GM21786 (cell line): ENCODE measurements at regions not wholly inside any gene's neighbourhood (a gene's known extent, or its start where the extent isn't known, plus 50 kb on each side); places are given as distances from the start of the nearest gene placed in this dataset.

Source experiments
- ATAC-seq: cut with Tn5 transposase; IDR thresholded peaks from one replicate; pipeline ENCODE4 v1.9.1; 2021; ENCODE audit not compliant: unreplicated experiment

DNA sequence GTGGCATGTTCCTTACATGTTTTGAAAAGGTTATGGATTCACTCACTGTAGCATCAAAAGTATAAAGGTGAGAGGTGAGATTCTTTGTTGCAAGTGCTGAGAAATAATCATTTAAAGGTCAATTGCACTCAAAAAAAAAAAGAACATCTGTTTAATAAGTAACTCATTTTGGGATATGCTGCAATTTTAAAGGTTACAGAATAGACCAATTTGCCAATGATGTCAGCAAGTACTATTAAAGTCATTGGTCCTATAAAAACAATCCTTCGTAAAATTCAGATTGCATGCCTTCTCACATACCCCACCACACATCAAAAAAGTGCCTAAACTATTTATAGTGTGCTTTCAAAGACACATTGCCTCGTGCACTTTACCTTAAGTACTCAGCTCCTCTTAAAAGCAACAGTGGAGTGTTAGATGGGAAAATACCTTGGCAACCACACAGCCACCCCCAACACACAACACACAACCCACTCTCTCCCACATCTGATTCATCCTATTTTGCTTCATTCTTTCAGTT is 218.2 kb upstream of the ADGRL2 start:
- peak; percentile 35 for ATAC-seq

DNA sequence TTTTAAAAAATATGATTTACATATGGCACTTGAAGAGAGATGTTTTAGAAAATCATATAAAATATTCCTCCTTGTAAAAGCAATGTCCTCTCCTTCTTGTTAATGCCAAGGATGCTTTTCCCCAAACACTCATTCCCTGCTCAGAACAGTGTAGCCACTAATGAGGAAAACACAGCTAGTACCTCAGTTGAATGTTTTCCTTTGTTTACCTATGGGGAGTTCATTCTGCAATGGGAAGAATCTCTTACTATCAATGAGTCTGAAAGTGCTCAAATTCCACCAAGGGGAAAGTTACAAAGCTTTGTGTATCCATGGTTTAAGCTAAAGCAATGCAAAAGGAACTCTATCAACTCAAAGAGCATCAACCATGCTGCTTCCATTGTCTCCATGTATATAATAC is 221.9 kb upstream of the ADGRL2 start:
- no peak for ATAC-seq

DNA sequence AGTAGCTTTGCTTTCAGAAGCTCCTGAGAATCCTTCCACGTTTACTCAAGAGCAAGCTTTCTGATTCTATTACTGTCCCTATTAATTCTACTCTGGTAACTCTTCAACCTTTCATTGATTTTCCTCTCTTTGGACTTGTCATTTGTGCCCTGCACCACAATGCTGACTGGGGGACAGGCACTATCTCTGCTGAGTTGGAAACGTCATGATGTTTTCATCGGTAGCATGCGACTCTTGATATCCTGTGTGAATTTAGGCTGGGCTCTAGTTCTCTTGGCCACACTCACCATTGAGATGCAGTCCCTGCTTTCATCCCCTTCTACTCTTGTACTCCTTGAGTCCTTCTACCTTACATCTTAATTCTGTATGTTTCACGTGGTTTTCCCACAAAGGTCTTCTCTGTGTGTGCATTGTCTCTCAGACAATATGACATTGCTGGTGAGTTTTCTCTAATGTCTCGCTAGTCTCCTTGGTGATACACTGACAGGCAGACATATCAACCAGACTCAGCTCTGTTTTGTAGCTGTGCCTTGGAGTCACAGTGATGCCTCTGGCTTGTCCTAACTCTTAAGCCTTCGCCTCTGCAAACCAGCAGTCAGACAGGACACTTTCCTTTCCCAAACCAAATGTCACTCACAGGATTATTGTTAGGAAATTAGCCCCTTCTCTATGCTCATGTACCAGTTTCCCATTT is 223.6 kb upstream of the ADGRL2 start:
- ATAC-seq, result no peak

DNA sequence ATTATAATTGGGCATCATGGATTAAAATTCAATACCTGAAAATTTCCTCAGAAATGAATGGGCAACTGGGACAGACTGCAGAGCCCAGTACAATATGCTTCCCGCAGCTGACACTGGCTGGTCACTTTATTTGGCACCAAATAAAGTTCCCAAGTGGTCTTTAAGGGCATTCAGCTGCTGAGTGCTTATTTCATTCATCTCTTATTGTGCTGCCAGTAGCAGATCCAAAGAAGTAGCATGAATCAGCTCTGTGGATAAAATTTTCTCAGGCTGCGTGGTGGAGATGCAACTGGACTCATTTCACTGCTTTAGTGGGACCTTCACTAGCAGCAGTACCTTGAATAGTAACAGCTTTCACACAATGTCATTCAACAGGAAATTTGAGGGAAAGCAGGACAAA is 226.3 kb upstream of the ADGRL2 start:
- no peak for ATAC-seq

DNA sequence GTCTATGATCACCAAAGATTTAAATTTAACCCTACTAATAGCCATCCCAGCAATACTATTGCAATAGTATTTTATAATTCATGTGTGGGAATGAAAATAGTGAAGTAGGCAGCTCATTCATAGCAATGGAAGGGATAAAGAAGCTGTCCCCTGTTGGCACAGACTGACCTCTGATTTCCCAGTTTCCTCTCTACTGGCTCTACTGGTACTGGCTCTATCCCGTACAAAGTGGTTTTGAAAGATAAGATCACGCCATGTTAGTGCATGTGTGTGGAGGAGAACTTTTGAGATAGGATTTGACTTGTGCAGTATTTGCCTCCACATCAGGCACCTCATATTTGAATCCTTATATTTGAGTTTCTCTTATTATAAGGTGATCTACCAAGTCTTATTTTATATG is 227.3 kb upstream of the ADGRL2 start:
- ATAC-seq, result no peak

DNA sequence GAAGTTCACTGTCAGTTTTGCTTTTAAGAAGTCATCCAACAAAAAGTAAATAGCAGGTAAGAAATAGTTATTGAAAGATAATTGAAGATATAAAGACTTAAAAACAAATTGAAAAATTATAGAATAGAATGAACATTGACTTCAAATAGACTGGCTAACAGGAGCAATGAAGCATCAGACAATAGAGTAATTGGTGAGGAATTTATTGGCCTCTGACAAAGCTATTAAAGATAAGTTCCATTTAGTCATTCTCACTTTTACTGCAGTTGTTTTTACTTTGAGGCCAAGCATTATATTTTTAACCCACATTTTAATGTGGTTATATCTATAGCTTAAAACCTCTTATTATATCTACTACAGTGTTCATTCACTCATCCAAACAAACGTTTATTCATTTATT is 228.8 kb upstream of the ADGRL2 start:
- no peak for ATAC-seq

DNA sequence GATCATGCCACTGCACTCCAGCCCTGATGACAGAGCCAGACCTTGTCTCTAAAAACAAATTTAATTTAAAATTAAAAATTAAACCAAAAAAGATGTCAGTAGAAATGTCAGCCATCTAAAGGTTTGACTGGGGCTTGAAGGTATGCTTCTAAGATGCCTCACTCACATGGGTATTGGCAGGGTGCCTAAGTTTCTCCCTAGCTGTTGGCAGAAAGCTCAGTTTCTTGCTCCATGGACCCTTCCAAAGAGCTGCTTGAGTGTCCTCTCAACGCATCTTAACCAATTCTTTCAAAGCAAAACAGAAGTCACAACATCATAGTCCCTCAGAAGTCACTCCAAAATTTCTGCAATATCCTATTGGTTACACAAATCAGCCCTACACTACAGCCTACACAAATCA is 231.0 kb upstream of the ADGRL2 start:
- ATAC-seq, result no peak

DNA sequence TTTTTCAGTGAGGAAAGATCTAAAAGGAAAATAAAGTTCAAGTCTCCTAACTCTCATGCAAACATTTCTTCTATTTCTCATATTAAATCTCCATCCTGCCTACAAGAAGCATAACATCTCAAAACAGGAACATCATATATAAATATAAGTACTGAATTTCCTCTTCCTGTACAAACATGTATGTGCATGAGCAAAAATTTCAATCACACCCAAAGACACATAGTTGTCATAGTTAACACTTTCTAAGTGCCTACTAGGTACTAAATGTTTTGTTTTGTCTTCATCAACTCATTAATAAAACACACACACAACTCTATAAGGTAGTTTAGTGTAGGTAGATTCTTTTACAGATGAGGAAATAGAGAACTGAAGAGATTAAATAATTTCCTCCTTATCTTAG is 237.1 kb upstream of the ADGRL2 start:
- no peak for ATAC-seq

DNA sequence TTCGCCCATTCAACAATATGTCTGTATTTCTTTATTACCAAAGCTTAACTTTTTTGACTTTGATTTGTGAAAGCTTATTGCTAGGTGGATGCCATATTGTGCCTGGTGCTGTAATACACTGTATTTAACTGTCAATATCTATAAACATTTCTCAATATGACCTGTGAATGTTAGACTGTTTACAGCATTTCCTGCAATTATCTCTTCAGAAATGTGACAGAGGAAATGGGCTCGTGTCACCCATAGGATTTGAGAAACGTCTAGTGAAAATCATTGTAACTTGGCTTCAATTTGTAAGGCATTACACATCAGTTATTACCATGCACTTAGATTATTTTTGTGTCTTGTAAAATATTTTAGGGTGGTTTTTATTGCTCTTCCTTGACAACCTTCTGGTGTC is 237.8 kb upstream of the ADGRL2 start:
- ATAC-seq, result no peak

DNA sequence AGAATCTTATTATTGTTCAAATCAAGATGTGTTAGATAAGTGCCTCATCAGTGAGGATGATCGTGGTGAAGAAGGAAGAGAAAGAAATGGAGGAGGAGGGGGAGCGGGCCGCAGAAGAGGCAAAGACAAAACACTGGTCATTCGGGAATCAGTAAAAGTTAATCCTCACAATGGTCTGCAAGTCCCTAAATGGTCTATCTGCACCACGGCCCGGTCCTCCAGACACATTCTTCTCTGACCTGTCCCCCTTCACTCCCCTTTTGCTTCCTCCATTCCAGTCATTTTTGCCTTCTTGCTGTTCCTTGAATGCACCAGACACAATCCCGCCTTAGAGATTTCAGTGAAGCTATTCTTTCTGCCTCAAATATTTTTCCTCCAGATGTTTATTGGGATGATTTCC is 240.1 kb upstream of the ADGRL2 start:
- ATAC-seq, result no peak

DNA sequence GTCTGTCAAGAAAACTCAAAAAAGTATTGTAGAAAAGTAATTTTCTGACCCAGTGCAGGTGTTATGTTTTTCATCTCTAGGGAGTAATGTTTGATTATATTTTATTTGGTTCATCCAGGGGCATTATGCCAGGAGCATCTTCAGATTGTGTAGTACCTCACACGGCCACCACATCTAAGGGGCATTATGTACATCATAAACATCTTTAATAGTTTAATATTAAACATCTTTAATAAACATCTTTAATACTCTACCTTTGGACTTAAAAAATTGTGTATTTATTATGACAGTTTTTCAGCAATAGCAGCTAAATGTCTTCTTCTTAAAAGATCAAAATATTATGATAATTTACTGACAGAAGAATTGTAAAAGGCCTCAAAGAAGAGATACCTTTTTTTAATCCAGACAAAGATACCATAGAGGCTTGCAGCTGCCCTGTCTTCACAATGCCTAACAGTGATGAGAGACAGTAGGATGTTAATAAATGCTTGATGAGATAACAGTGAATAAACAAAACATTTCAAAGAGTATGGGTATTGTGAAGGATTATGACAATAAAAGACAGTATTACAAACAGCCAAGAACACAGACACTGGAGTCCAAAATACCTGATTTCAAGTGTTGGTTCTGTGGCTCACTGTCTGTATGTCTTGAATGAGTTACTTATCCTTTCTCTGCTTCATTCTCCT is 240.9 kb upstream of the ADGRL2 start:
- no peak for ATAC-seq

DNA sequence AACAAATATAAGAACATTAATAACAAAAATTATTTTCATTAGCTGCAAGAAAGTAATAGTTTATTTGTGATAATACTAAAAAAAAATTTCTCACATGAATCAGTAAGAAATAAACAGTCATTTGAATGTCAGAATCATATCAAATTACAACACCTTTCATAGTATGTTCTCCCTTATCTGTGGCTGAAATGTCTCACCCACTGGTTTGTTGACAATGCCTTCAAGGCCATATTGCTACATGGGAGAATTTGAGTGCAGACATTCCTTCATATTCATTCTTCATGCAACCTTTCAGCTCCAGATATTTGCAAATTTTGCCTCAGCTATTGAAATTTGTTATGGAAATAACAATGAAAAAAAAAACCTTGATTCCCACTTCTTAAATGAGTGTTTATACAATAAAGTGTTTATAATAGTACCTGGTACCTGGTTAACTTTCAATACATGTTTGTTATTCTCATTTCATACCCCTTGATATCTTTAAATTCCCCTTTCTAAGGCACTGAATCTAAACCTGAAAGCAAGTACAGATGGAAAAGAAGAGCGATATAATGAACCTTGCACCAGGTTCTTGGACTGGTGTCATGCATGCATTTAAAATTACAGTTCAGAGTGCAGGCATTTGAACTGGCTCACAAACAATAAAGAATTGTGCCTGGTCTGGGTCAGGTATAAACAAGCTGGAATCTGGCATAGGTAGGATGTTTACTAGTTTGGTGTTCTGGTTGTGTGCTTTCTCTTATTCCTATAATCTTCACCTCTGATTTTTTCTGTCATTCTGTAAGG is 242.2 kb upstream of the ADGRL2 start:
- ATAC-seq, result no peak

DNA sequence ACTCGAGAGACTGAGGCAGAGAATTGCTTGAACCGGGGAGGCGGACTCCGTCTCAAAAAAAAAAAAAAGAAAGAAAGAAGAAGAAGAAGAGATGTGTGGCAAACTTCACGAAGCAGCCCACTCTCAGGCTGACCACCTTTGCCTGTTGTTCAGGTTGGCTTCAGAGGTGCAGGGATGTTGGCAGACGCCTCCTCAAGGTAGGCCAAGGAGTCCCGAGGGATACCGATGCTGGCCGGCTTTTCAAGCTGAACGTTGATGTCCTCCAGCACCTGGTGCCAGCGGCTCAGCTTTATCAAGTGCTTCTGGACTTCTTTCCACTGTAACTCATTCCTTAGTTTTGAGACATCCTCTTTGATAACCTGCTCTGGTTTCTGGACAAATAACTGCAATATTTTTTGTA is 243.8 kb upstream of the ADGRL2 start:
- no peak for ATAC-seq

DNA sequence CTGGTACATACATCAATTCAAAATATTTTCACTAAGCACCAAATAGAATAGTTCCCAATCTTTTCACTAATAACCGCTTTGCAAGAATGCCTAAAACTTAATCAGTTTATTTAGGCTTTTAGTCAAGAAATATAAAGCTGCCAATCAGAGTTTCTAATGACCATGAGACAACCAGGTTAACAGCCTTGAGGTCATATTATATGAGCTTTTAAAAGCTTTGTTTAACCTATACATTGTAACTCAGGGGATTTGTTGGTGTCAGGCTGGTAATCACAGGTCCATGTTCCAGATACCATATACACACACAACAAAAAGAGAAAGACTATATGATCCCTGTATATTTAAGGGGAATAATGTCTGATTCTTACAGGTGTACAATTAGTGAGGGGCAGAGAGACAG is 246.2 kb upstream of the ADGRL2 start:
- no peak for ATAC-seq

DNA sequence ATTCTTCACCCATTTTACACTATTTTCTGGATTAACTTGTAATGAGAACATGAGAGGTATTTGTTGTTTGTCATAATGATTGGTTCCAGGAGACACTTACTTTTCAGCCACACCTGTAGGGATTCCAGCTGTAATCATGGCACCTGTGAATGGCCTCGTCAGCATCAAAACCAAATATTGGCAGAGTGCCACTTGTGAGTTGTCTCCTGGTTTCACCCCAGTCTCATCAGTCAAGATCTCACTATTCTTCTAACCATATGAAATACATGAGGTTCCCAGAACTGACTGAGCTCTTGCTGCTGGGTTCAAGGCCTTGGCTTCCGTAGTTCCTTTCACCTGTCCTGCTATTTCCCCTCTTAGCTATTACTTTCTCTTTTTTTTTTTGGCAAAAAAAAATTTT is 246.6 kb upstream of the ADGRL2 start:
- ATAC-seq, result no peak

DNA sequence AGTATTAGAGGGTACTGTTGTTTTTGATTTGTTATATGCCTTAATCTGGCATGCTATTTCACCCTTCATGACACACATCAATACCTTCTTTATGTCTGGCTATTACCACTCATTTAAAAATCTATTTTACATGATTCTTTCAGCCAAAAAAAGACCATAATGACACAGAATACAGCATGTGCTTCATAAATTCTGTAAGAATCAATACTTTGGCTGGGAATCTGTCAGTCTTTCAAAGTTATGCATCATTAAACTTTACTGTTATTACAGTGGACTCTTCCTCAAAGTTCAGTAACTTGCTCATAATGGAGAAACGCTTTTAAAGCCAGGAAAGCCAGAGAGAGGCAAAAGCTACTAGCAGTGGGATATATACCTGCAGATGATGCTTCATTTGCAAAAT is 247.2 kb upstream of the ADGRL2 start:
- ATAC-seq, result no peak

DNA sequence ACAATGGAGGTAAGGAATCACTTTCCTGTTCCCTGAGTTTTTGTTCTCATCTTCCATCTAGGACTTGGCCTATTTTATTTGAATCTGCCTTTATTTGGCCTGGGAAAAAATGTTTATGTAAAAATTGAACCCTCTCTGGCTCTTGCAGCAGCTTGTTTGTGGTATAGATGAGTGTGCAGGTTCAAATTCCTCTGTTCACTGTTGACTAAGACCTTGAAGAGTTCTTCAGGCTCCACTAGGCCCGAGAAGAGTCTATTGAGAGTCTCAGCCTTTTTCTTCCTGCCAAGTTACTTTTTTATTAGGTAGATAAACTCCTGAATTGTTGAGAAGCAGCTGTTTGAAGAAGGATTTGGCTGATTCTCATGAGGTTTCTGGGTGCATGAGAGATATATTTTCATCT is 248.8 kb upstream of the ADGRL2 start:
- ATAC-seq, result no peak

DNA sequence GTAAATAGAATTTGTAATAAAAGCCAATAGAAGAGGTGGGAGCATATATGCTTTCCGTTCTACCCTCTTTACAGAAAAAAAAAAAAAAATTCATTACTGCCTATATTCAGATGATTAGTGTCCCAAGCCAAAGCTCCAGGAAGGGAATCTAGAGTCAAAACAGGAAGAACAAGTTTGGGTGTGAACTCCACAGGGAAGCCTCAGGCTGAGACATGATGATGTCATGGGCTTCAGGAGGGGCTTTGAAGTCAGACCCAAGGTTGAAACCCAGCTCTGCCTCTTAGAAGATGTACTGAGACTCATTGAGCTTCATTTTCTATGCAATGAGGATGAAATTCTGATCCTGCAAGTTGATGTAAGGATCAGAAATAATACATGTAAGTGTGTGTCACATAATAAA is 250.0 kb upstream of the ADGRL2 start:
- ATAC-seq, result no peak

DNA sequence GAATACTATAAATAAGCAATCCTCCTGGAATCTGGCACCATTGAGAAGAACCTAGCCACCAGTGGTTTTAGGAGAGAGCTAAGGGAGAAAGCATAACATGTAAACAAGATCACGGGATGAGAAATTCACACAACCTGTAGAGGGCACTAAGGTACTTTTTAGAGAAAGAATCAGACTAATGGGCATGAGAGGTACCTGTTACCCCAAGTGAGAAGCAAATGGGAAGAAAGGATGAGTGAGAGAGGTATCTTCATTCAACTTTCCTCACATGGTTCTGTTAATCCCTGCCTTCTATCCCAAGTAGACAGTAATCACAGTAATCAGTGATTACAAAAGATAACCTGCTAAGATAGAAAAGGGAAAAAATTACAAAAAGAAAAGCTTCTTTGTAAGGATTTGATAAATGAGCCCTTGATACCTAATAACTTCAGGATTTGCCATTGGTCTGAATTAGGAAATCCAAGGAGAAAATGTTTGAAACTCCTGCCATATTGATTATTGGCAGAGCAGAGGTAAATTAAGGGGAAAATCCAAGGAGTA is 251.1 kb upstream of the ADGRL2 start:
- ATAC-seq, result peak; percentile 49

DNA sequence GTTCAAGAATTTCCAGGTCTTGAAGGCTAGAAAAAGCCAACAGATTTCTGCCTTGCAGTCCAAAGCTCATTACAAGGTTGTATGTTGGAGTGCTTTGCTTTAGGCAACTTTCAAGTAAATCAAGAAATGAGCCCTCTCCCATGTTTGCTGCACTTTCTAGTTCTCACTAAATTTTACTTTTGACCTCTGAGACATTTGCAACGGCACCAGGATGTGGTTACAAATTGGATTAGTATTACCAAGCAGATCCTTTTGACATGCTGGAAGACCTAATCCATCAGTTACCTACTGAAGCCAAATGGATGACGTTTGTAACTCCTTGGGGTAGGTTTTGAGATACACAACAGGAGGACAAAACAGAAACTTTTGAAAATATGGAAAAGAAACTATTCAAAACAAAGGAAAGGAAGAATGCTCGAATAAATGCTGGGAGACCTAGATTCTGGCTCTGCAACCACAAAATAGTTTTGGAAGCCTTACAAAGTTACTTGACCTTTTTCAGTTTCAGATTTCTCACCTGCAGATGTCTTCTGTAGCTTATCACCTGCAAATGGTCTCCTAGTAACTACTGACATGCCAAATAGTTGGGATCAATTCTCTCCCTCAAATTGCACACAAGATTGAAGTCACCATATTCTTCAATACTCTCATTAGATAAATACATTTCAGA is 251.7 kb upstream of the ADGRL2 start:
- ATAC-seq, result peak; percentile 40

DNA sequence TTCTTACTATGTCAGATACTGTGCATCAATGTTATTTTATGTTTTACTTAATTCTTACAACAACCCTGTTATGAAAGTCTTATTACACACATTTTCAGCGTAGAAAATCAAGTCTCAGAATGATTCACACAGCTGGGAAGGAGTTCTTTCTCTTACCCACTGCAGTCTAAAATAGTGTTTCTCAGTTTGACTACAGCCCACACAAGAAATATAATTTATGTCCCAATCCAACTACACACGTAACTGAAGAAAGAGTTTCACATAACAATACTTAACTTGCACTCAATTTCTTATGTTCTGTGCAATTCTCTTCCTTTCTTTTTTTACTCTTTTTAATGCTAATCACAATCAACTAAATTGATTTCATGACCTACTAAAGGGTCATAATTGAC is 252.8 kb upstream of the ADGRL2 start:
- ATAC-seq, result peak; percentile 72
